ENCODE measurements at regions not wholly inside any gene's neighbourhood (a gene's known extent, or its start where the extent isn't known, plus 50 kb on each side); places are given as distances from the start of the nearest gene placed in this dataset.

- TF ChIP-seq ELF1 (IDR thresholded peaks at IDR 0.05; ENCODE audit: borderline replicate concordance, low read depth) (no peak), POLR2AphosphoS5 (IDR thresholded peaks at IDR 0.05; ENCODE audit: low read depth, low read length) (no peak), CTCF (IDR thresholded peaks at IDR 0.05 in 2 of 3, conservative IDR thresholded peaks at IDR 0.05 in 1 of 3; ENCODE audit: borderline replicate concordance in 1 of 3, insufficient read depth in 1 of 3, low read depth in 2 of 3, low read length in 2 of 3) (no peak), POLR2A (IDR thresholded peaks at IDR 0.05; ENCODE audit: borderline replicate concordance, extremely low read depth, insufficient read depth, insufficient read length) (no peak), EZH2 (IDR thresholded peaks at IDR 0.05) (no peak), MAX (IDR thresholded peaks at IDR 0.05) (no peak), EGR1 (IDR thresholded peaks at IDR 0.05; ENCODE audit: low read depth) (no peak), EZH2phosphoT487 (IDR thresholded peaks at IDR 0.05; ENCODE audit: borderline replicate concordance) (no peak), CEBPB (IDR thresholded peaks at IDR 0.05; ENCODE audit: low read depth) (no peak)
- TF ChIP-seq, protein P1, sequence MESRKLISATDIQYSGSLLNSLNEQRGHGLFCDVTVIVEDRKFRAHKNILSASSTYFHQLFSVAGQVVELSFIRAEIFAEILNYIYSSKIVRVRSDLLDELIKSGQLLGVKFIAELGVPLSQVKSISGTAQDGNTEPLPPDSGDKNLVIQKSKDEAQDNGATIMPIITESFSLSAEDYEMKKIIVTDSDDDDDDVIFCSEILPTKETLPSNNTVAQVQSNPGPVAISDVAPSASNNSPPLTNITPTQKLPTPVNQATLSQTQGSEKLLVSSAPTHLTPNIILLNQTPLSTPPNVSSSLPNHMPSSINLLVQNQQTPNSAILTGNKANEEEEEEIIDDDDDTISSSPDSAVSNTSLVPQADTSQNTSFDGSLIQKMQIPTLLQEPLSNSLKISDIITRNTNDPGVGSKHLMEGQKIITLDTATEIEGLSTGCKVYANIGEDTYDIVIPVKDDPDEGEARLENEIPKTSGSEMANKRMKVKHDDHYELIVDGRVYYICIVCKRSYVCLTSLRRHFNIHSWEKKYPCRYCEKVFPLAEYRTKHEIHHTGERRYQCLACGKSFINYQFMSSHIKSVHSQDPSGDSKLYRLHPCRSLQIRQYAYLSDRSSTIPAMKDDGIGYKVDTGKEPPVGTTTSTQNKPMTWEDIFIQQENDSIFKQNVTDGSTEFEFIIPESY (IDR thresholded peaks at IDR 0.05; ENCODE audit: extremely low read depth, insufficient replicate concordance, low read length), result no peak
Observed at GRCh38 chr5:161086461-161086860, 234.4 kb upstream of the ATP10B start.

Data from HCT116 (cell line).